SU-DHL-6 (cell line): ENCODE measurements at regions not wholly inside any gene's neighbourhood (a gene's known extent, or its start where the extent isn't known, plus 50 kb on each side); places are given as distances from the start of the nearest gene placed in this dataset.

Experiments
- EZH2phosphoT487 ChIP-seq: fragments of 200-600 bp; sonication (generic), shearing (Covaris generic); conservative IDR thresholded peaks from 2 replicates; pipeline ENCODE4 v1.6.1; 2018; ENCODE audit warnings: mild to moderate bottlenecking, antibody characterized with exemption, low read length, moderate library complexity, mixed read lengths
- TF ChIP-seq, protein P1 (sequence below): fragments of 200-600 bp; sonication (generic); IDR thresholded peaks from one replicate; pipeline ENCODE4 v1.5.1; 2017; ENCODE audit warnings: antibody characterized with exemption, mild to moderate bottlenecking, low read length, moderate library complexity; ENCODE audit not compliant: insufficient read depth, poor library complexity, severe bottlenecking

- TF ChIP-seq, protein P1, sequence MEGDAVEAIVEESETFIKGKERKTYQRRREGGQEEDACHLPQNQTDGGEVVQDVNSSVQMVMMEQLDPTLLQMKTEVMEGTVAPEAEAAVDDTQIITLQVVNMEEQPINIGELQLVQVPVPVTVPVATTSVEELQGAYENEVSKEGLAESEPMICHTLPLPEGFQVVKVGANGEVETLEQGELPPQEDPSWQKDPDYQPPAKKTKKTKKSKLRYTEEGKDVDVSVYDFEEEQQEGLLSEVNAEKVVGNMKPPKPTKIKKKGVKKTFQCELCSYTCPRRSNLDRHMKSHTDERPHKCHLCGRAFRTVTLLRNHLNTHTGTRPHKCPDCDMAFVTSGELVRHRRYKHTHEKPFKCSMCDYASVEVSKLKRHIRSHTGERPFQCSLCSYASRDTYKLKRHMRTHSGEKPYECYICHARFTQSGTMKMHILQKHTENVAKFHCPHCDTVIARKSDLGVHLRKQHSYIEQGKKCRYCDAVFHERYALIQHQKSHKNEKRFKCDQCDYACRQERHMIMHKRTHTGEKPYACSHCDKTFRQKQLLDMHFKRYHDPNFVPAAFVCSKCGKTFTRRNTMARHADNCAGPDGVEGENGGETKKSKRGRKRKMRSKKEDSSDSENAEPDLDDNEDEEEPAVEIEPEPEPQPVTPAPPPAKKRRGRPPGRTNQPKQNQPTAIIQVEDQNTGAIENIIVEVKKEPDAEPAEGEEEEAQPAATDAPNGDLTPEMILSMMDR: no peak
- TF ChIP-seq EZH2phosphoT487: no peak
These were observed 962.9 kb upstream of the SLC35B3 start for GRCh38 chr6:9398071-9398766.
